RPMI8226 (cell line): ENCODE measurements at regions not wholly inside any gene's neighbourhood (a gene's known extent, or its start where the extent isn't known, plus 50 kb on each side); places are given as distances from the start of the nearest gene placed in this dataset.

Experiments used
- DNase-seq: peaks from one replicate; pipeline ENCODE4 v3.0.0-alpha.2; 2015

DNA sequence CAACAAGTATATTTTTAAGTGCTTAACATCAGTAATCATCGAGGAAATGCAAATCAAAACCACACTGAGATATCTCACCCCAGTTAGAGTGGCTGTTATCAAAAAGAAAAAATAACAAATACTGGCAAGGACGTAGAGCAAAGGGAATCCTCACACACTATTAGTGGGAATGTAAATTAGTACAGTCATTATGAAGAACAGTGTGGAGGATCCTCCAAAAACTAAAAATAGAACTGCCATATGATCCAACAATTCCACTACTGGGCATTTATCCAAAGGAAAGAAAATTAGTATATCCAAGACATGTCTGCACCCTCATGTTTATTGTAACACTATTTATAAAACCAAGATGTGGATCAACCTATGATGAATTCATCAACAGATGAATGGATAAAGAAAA lies 149.0 kb upstream of the PWP1 start:
- no peak for DNase-seq

DNA sequence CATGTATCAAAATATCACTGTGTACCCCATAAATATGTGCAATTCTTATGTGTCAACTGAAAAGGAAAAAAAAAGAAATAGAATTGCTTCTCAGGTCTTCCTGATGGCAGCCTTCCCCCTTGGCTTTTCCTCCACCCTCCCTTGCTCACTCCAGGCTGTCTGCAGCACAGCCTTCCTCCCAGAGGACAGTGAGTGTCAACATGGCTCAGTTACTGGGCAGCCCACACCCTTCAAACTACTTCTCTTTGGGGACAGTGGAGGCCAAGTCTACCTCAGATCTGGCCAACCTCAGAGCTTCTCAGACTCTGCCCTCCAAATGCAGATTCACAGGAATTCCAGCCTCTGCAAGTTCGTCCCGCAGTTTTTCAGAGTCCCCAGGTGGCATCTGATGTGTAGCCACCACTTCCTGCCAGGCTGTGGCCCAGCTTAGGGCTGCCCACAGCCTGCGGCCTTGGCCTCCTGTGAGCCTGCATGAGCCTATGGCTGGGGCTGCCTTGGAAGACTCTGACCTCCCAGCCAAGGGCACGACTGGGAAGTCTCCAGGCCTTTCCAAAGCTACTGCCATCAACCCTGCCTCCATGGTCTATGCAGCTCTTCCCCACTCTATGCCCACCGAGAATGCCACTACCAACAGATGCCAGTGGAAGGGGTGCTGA lies 148.0 kb upstream of the PWP1 start:
- DNase-seq, result no peak

DNA sequence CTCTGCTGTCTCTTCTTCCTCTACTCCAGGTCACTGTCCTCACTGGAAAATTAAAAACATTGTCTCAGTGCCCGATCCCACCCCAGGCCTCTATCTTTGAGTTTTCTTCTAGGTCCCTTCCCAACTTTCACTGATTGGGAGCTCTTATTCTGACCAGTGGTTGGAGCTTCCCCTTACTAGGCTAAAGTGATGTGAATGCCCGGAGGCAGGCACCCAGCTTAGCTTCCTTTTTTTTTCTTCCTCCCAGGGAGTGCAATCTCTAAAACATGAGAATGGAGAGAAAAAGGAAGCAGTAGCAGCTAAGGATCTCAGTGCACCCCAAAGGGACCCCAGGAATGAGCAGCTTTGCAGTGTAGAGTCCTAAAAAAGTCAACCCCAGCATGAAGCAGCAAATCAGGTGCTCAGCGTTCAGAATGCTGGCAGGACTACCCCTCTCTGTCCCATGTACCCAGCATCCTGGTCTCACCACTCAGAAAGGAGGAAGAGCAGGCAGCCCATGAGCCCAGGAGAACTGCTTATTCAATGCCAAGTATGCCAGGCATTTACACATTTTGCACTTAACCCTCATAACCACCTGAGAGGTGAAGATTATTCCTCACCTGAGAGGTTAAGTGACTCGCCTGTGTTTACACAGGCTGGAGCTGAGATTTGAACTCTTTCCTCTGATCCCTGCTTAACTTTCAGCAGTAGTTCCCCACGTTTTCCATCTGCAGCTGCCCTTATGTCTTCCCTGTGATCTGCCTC lies 146.2 kb upstream of the PWP1 start:
- DNase-seq, result no peak

DNA sequence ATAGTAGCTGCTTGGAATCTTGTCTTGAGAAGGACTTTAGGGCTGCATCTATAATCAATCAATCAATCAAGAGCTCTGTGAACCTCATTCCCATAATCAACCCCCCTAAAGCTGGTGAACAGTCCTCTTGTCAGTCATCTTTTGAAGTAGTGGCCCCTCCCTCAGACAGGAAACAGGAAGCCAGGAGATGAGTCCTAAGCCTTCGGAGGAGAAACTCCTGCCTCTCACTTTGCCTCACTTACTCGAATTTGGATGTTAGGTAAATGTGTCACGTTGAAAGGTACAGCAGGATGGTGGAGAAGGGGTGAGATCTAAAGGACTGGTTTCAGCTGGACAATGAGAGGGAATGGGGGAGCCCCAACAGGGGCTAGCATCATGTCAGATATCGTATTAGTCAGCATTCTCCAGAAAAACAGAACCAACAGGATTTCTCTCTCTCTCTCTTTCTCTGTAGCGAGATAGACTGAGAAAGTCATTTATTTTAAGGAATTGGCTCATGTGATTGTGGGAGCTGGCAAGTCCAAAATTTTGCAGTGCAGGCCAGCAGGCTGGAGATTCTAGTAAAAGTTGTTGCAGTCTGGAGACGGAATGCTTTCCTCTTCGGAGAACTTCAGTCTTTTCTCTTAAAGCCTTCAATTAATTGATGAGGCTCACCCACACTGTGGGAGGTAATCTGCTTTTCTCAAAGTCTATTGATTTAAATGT lies 144.4 kb upstream of the PWP1 start:
- no peak for DNase-seq

DNA sequence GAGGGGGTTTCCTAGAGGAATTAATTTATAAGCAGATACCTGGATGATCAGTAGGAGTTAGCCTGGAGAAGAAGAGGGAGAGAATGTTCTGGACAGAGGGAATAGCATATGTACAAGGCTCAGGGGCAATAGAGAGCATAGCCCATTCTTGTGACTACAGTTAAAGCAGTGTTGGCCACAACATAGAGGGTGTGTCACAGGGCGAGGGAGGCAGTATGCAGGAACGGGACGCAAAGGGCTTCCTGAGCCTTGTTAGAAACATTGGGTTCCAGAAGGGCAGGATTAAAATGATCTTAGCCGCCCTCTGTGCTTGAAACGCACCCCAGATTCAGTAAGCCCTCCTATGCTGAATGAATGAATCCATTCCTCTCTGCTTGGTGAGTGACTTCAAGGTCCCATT lies 142.2 kb upstream of the PWP1 start:
- DNase-seq, result no peak

DNA sequence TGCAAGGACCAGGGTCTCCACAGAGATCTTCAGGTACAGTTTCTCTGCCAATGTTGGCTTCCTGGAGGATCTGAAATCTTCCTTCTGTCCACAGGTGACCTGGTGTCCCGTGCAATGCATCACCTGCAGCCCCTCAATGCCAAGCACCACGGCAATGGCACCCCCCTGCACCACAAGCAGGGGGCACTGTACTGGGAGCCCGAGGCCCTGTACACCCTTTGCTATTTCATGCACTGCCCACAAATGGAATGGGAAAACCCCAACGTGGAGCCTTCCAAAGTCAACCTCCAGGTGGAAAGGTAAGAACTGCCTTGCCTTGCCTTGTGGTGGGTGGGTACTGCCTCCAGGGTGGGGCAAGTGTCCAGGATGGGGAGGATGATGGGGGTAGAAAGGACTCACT lies 141.8 kb upstream of the PWP1 start:
- DNase-seq, result no peak

DNA sequence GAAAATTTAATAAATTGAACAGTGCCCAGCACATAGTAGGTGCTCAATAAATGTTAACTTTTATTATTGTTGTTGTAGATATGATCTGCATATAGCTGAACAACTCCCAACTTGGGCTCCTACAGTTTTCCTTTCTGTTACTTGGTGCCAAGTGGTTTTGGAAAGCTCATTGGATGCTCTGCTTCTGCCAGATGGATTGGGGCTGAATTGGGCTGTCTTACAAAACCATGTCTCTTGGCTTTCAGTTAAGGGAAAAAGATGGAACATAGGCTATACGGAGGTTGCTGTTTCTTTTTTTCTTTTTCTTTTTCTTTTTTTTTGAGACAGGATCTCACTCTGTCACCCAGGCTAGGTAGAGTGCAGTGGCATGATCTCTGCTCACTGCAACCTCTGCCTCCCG lies 140.7 kb upstream of the PWP1 start:
- no peak for DNase-seq

DNA sequence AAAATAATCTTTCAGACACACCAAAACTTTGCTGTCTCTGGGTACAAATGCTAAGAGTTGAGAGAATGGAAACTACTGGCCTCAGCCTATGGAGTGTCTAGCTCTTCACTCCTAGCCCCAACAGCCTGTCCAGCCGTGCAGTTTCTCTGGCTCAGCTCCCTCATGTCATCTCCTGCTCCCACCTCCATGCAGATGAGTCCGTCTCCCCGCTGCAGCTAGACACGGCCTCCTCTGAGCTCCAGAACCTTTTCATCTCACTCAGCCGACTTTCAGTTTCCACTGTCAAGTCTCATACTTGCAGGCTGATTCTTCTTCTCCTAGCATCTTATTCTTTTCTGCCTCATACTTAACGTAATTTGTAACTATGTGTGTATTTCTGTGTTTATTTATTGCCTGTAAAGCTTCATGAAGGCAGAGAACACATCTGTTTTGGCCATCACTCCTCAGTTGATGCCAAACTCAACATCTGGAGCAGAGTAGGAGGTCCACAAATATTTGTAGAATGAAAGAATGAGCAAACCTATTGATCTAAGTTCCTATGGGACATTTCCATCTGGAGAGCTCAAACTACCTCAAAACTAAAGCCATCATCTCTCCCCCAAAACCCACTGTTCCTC lies 139.8 kb upstream of the PWP1 start:
- DNase-seq, result no peak

DNA sequence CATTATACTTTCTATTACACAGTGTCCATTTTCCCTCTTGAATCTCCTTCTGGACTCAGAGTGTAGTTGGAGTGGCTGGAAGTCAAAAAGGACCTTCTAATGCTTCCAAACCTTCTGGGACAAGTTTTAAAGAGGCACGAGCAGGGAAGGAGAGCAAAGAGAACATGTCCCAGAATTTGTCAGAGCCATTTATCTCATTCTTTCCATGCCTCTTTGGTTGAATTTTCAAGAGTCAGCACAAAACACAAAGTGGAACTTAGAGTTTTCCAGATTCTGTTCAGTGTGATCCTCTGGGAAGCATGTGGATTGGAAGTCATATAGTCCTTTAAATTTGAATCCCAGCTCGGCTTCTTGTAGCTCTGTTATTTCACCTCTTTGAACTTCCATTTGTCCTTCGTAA lies 138.2 kb upstream of the PWP1 start:
- no peak for DNase-seq

DNA sequence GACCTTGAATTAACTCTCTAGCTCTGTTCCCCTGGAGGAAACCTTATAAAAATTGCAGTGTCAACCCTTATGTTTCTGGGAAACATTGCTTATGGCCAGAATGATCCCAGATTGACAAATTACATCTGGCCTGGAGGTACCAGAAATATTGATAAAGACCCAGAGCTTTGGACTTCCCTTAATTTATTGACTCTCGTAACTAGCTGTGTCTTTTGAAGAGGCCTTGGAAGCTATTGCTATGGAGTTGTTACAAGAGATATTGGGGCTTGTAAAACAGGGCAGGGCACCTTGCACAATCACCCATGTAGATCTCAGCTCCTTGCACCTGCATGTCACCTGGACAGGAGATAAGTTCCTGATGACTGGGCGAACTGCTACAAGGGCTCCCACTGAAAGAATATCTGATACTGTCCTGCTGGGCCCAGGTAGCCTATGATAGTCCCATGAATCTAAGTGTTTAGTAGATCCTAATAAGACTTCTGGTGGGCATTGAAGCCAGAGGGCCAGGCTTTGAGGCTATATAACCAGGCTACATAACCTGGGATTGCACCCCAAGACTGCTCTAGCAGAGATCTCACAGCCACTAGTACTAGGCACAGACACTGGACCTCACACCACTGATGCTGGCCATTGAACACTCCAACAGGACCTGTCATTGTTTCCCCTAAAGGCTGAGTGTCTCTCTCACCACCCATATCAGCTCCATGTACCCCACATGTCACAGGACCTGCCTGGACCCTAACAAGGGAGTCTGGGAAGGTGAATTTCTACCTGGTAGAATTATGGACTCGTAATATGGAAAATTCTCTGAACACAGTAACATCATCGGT lies 135.7 kb upstream of the PWP1 start:
- no peak for DNase-seq

DNA sequence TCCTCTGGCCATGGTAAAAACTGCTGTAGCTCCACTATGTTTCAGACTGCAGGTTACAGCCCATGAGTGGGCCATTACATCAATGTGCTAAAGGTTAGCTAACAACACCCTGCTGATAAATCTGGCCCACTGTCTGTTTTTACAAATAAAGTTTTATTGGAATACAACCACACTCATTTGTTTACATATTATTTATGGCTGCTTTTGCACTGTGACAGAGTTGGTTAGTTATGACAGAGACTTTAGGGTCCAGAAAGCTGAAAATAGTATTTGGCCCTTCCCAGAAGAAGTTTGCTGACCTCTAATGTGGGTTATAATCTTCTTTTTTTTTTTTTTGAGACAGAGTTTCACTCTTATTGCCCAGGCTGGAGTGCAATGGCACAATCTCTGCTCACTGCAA lies 134.2 kb upstream of the PWP1 start:
- no peak for DNase-seq

DNA sequence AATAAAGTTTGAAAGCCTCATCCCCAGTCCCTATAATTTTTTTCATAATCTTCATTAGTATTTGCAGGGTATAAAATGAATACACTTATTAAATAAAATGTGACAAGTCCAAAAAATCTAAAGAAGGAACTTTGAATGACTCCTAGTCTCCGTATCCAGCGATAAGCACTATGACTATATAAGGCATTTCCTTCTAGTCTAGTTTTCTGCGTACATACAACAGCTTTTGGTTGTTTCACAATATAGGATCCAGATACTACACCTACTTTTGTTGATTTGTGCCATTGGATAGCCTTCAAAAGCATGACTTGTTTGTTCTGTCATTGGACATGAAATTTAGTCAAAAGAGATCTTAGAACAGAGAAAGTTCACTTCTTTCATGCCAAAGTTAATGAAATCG lies 133.3 kb upstream of the PWP1 start:
- no peak for DNase-seq

DNA sequence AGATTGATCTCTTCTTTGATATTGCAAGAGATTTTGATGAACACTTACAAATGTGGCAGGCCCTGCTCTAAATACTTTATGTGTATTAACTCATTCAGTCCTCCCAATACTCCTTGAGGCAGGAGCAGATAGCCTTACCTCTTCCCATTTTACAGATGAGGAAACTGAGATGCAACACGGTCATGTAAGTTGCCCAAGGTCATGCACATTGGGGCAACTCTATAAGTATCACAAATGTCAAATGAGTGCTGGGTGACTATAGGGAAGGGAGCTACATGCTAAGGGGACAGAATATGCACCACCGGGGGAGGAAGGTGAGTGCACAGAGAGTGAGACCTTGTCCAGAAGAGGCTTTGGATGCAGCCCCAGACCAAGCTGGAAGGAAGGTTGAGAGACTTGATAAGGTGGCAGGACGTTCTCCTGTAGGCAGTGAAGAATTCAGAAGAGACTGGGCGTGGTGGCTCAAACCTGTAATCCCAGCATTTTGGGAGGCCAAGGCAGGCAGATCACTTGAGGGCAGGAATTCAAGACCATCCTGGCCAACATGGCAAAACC lies 132.3 kb upstream of the PWP1 start:
- DNase-seq, result no peak

DNA sequence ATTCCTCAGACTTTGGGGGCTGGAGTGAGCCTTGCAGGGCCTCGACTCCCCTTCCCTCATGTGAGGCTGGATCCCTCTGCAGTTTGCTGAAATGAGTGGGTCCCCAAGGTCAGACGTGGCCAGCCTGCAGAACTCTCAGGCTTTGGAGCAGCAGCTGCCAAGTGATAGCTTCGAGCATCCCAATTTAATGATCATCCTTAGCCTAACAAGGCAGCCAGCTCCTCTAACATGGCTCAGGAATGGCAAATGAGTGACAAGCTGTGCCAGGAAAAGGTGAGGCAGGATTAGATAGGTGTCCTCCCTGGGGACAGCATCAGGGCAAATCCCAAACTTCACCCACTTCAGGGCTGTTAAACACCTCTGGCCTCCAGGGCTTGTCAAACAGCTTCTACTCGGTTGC lies 130.7 kb upstream of the PWP1 start:
- no peak for DNase-seq

DNA sequence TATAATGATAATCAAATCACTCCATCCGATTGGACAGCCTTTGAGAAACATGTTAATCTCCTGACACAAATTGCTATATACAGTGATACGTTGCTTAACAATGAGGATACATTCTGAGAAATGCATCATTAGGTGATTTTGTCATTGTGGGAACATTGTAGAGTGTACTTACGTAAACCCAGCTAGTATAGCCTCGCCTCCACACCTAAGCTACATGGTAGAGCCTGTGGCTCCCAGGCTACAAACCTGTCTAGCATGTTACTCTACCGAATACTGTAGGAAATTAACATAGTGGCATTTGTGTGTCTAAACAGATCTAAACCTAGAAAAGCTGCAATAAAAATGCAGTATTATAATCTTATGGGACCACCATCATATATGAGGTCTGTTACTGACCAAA lies 128.6 kb upstream of the PWP1 start:
- no peak for DNase-seq

DNA sequence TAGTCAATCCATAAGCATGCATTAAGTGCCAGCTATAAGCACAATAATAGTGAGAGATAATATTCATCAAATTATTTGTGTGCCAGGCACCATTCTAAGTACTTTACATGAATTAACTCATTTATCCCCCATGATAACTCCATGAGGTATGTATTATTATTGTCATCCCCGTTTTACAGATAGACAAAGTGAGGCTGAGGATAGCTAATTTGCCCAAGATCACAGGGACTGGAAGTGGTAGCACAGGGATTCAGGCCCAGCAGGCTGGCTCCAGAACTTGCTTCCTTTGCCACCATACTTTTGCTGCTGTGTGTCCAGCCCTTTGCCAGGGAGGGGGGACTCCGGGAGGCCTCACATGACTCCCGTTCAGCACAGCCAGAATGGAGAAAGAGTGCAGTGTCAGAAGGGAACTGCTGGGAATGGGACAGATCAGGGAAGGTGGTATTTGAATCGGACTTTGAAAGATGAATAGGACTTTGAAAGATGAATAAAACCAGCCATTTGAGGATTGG lies 128.0 kb upstream of the PWP1 start:
- no peak for DNase-seq

DNA sequence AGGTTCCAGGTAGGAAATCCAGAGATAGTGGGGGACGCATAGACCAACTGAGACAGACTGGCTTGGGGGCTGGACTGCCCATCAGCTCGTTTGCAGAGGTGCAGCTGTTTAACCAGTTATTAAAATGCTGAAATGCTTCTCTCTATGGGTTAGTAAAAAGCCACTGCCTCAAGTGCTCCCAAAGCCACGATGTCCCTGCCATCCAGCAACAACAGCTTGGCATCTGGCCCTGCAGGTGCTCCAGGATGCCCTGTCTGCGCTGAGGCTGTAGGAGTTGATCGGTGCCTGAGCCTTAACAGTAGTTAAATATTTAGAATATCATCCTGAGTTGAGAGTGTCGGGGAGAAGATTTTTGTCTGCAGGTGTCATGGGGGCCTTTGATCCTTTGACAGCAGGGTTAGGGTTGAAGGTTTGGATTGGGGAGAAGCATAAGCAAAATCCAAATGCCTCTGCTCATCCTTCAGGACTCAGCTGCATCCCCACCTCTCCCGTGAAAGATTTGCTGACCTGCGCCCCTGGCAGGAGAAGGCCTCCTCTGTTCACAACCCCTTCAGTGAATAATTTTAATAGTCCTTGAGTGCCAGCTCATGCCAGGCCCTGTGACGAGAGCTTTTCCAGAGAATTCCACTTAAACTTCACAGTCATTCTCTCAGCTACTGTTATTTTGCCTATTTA lies 127.3 kb upstream of the PWP1 start:
- DNase-seq, result no peak

DNA sequence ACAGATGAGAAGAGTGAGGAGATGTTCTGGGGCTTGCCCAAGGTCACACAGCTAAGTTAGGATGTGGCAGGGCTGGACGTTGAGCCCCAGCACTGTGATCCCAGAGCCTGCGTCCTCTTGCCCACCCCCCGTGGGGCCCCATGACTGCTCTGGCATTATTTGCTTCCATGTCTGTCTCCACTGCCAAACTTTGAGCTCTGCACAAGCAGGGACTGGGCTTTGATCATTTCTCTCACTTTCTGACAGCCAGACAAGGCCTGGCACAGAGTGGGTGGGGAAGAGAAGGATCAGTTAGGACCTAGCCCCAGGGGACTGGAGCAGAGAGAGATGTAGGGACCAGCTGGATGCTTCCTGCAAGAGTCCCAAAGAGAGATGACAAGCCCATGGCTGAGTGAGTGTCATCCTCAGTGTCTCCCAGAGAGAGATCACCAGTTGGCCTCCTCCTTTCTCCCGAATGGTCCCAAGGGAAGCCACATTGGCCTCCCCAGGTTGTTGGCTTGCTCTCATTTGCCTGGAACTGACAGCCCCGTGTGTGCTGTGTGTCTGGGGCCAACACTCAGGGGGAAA lies 126.7 kb upstream of the PWP1 start:
- no peak for DNase-seq

DNA sequence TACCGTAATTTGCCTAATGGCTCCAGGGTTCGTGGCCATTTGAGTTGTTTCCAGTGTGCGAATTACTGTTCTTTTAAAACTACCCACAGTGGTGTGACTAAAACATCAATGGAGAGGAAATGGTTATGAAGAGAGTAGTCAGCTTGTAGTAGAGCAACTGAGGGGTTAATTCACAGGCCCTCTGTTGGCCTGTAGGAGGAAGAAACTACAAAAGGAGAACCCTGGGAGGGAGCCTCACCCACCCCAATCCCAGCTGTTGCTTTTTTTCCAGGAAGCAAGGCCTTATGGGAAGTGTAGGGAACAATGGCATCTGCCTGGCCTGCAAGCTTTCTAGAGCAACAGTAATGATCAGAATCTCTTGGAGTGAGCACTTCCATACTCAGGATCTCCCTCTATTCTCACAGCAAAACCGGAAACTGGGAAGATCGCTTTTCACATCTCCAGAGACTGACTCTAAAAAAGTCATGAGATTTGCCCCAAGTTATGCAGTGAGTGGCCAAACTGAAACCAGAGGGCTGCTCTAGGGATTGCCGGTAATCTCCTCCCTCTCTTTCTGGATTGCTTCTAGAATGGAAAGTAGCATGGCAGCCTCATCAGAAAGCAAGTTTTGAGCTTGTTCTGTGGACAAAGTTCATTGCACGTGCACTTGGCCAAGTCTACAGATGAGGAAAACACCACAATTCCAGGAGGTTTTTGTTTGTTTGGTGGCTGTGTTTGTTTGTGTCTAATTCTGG lies 125.3 kb upstream of the PWP1 start:
- no peak for DNase-seq

DNA sequence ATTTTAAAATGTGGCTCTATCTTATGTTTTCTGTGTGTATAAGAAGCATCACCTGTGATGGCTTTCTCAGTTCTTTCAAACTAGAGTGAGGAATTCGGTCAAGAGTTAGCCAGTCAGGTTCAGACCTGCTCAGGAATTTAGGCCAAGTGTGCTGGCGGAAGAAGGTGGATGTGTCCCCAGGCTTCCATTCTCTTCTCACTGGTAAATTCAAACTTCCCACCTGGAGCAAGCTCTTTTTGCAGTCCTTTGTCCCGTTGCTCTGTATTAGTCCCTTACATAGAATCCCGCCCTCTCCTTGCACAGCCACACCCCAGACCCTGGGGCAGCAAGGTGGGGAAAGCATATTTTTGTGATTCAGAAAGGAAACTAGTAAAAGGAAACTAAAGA lies 124.7 kb upstream of the PWP1 start:
- no peak for DNase-seq

DNA sequence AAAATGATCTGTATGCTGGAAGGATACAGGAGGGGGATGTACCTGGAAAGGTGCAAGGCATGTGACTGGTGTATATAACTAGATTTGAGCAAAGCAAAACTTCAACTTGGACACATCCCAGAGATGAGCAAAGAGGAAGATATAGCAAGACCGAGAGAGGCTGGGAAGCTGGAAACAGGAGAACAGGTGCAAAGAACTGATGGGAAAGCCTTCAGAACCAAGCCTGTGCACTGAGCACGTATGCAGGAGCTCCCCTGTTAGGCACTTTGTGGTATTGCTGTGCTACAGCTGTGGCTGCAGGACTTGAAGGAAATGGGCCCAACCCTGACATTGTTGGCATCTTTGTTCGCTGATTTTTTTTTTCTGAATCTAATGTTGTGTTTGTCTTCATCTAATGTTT lies 120.7 kb upstream of the PWP1 start:
- peak; percentile 5 for DNase-seq
